Fibroblast of the aortic adventitia (primary cell): ENCODE measurements at regions not wholly inside any gene's neighbourhood (a gene's known extent, or its start where the extent isn't known, plus 50 kb on each side); places are given as distances from the start of the nearest gene placed in this dataset.

Source experiments
- DNase-seq: peaks from one replicate; pipeline ENCODE4 v3.0.0-alpha.2; 2010; ENCODE audit warnings: low read depth
- H3K4me3 ChIP-seq: 2 replicates; pipeline ENCODE4 v1.5.1; 2011; ENCODE audit warnings: low read depth, mild to moderate bottlenecking, control low read depth, low read length, moderate library complexity
- TF ChIP-seq, protein P1 (sequence below): IDR thresholded peaks from 2 replicates; pipeline ENCODE4 v1.5.1; 2011; ENCODE audit warnings: mild to moderate bottlenecking, low read length, control low read depth, inconsistent platforms; ENCODE audit not compliant: insufficient read depth

DNA sequence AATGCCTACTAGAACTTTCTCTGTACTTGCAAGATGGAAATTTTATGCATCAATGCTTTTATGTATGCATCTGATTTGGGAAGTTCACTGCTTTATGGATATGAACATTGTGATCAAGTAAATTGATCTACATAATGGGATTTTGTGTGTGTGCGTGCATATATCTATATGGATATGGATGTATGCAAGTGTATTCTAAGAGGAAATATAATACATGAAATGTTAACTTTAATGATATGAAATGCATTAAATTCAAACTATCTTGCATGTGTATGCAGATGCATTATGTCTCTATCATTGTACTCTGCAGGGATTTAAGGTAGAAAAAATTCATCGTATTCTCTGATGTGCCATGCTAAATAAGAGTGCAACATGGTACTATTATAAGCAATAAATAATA, 1855.4 kb upstream of the PIK3C3 start:
- TF ChIP-seq, protein P1, sequence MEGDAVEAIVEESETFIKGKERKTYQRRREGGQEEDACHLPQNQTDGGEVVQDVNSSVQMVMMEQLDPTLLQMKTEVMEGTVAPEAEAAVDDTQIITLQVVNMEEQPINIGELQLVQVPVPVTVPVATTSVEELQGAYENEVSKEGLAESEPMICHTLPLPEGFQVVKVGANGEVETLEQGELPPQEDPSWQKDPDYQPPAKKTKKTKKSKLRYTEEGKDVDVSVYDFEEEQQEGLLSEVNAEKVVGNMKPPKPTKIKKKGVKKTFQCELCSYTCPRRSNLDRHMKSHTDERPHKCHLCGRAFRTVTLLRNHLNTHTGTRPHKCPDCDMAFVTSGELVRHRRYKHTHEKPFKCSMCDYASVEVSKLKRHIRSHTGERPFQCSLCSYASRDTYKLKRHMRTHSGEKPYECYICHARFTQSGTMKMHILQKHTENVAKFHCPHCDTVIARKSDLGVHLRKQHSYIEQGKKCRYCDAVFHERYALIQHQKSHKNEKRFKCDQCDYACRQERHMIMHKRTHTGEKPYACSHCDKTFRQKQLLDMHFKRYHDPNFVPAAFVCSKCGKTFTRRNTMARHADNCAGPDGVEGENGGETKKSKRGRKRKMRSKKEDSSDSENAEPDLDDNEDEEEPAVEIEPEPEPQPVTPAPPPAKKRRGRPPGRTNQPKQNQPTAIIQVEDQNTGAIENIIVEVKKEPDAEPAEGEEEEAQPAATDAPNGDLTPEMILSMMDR = no peak

DNA sequence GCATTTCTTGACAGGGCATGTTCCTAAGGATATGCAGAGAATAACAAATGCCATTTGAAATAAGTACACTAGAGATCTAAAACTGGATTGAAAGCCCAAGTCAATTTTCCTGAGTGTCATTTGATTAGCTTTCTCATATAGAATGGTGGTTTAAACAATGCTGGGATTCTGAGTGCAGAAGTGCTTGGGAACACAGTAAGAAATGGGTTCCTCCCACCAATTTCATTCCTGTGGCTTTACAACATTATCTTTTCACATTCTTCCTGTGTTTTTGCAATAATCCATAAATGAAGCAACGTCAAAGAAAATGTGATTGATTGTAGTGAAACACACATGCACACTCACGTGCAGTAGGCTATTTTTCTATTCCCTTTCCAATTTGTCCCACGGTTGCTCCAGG, 1858.4 kb upstream of the PIK3C3 start:
- H3K4me3 ChIP-seq = no peak overlapping the region

More for the DNA sequence above, 1855.4 kb upstream of the PIK3C3 start:
- DNase-seq = no peak
- no peak overlapping the region for H3K4me3 ChIP-seq

DNA sequence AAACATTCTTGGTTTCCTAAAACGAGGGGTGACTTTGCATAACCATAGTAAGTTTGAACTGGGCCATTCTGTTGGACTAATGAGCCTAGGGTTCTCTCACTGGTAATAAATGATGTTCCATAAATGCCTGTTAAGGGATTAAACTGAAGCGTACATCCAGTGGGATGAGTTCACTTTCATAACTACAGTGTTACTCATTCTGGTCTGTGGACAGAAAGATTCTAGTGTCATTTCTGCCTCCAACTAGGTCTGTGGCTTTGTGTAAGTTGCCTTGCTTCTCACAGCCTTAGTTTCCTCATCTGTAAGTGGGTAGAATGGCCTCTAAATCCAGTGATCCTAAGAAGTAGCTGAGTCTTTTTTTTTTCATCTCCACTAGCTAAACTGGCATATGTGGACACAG, 1860.6 kb upstream of the PIK3C3 start:
- DNase-seq = no peak
- no peak overlapping the region for H3K4me3 ChIP-seq

More for the DNA sequence above, 1858.4 kb upstream of the PIK3C3 start:
- DNase-seq = no peak
- TF ChIP-seq, protein P1 = no peak

DNA sequence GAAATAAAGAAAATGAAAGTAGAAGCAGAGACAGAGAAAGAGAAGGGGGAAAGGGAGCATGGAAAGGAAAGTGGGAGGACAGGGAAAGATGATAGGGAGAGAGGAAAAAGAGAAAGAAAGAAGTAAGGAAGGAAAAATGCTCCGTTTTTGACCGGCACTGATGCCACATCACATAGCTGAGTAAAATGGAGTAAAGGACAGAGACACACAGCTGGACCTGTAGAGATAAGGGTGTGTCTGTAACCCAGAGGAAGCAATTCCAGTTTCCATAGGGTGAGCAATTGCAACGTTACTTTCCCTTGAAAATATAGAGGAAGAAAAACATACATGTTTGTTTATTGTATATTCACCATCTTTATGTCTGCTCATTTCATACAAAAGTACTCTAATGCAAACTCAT, 1866.9 kb upstream of the PIK3C3 start:
- H3K4me3 ChIP-seq = no peak overlapping the region
- no peak for DNase-seq
- TF ChIP-seq, protein P1 = no peak

More for the DNA sequence above, 1860.6 kb upstream of the PIK3C3 start:
- TF ChIP-seq, protein P1 = no peak

DNA sequence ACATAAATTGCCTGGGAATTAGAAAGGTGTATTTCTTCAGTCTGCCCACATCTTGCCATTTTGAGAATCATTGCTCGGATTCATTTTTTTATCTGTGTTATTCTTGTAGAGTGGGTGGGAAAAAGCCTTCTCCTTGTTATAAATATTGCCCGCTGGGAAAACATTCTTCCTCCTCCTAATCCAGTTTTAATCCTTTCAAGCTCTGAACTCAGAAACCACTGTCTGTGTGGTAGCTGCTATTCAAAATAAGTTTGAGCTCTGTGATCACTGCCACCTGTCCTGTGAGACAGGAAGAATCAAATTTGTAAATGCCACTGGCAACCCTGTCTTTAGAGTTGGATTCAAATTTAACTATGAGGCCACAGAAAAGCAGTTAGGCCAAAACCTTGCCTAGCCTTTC, 1875.2 kb upstream of the PIK3C3 start:
- no peak for DNase-seq
- no peak overlapping the region for H3K4me3 ChIP-seq
- TF ChIP-seq, protein P1 = no peak

DNA sequence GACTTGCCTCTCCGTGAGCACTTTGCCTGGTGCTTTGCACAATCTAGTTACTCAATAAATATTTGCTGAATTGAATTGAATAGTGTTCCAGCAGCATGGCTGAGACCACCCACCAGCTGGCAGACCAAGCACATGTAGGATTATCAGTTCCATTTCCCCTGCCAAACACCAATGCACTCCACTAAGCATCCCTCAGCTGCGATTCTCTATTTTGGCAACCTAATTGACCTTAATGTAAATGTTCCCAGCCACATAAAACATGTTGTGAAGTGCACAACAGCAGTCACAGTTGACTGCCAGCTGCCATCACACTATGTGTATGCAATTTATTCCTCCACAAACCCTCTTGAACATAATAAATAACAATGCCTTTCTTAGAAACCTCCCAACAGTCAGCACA, 1879.4 kb upstream of the PIK3C3 start:
- no peak overlapping the region for H3K4me3 ChIP-seq
- TF ChIP-seq, protein P1 = no peak
- DNase-seq = no peak

DNA sequence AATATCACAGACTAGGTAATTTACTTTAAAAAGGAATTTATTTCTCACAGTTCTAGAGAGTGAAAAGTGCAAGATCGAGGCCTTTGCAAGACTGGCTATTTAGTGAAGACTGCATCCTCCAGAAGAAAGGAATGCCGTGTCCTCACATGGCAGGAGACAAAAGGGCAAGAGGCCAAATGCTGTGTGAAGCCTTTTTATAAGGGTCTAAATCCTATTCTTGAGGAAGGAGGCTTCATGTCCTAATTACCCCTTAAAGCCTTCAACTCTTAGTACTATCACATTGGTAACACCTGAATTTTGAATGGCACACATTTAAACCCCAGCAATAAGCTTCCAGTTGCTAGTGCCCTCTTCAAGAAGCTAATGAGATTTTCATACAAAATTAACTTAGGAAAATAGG, 1882.3 kb upstream of the PIK3C3 start:
- DNase-seq = no peak
- TF ChIP-seq, protein P1 = no peak
- no peak overlapping the region for H3K4me3 ChIP-seq
